Left kidney (tissue), 1 donor: ENCODE measurements at regions not wholly inside any gene's neighbourhood (a gene's known extent, or its start where the extent isn't known, plus 50 kb on each side); places are given as distances from the start of the nearest gene placed in this dataset.
"Not testable (repeated sequence)": the region's sequence is repeated elsewhere in the genome, so short reads cannot be mapped to it uniquely, and the experiment has no call there.

Source experiments
- DNase-seq: peaks from one replicate; pipeline ENCODE4 v3.0.0-alpha.2; 2013

GRCh38 chr11:22567759-22568158, 57.9 kb downstream of the FANCF start:
- no peak for DNase-seq

- DNase-seq, result no peak
Observed at GRCh38 chr11:22566293-22566692, 59.3 kb downstream of the FANCF start.

GRCh38 chr11:22561283-22561682, 64.3 kb downstream of the FANCF start:
- no peak for DNase-seq

GRCh38 chr11:22559416-22559815, 66.2 kb downstream of the FANCF start:
- no peak for DNase-seq

GRCh38 chr11:22558664-22559063, 67.0 kb downstream of the FANCF start:
- DNase-seq, result peak; percentile 1

GRCh38 chr11:22556381-22556780, 69.2 kb downstream of the FANCF start:
- no peak for DNase-seq

GRCh38 chr11:22555881-22556280, 69.7 kb downstream of the FANCF start:
- DNase-seq, result no peak

GRCh38 chr11:22554221-22554620, 71.4 kb downstream of the FANCF start:
- DNase-seq, result no peak

GRCh38 chr11:22552885-22553284, 72.7 kb downstream of the FANCF start:
- no peak for DNase-seq

- DNase-seq, result no peak
Observed at GRCh38 chr11:22546746-22547145, 78.9 kb downstream of the FANCF start.

- DNase-seq, result no peak
Observed at GRCh38 chr11:22543261-22543660, 82.4 kb downstream of the FANCF start.

GRCh38 chr11:22539821-22540256, 85.8 kb downstream of the FANCF start:
- peak; percentile 28 for DNase-seq

- DNase-seq, result no peak
Observed at GRCh38 chr11:22536071-22536470, 89.6 kb downstream of the FANCF start.

- not testable (repeated sequence) for DNase-seq
Observed at GRCh38 chr11:22528612-22529429, 96.8 kb downstream of the FANCF start.

GRCh38 chr11:22522225-22522624, 103.4 kb downstream of the FANCF start:
- no peak for DNase-seq

GRCh38 chr11:22521226-22521625, 104.4 kb downstream of the FANCF start:
- DNase-seq, result no peak

GRCh38 chr11:22520521-22520920, 105.1 kb downstream of the FANCF start:
- DNase-seq, result no peak

- not testable (repeated sequence) for DNase-seq
Observed at GRCh38 chr11:22518344-22518743, 107.3 kb downstream of the FANCF start.

GRCh38 chr11:22516111-22516510, 109.5 kb downstream of the FANCF start:
- no peak for DNase-seq

GRCh38 chr11:22512457-22512856, 113.2 kb downstream of the FANCF start:
- DNase-seq, result no peak

GRCh38 chr11:22510741-22511140, 114.9 kb downstream of the FANCF start:
- no peak for DNase-seq

- DNase-seq, result no peak
Observed at GRCh38 chr11:22510010-22510409, 115.6 kb downstream of the FANCF start.

GRCh38 chr11:22508665-22509064, 117.0 kb downstream of the FANCF start:
- DNase-seq, result peak; percentile 19

GRCh38 chr11:22497474-22497873, 128.1 kb downstream of the FANCF start:
- DNase-seq, result no peak
